OCI-M1 (cell line): ENCODE measurements at regions not wholly inside any gene's neighbourhood (a gene's known extent, or its start where the extent isn't known, plus 50 kb on each side); places are given as distances from the start of the nearest gene placed in this dataset.

Source experiments
- DNase-seq: peaks from one replicate; lab custom pipeline; 2025; lab: John Stamatoyannopoulos, UW

DNA sequence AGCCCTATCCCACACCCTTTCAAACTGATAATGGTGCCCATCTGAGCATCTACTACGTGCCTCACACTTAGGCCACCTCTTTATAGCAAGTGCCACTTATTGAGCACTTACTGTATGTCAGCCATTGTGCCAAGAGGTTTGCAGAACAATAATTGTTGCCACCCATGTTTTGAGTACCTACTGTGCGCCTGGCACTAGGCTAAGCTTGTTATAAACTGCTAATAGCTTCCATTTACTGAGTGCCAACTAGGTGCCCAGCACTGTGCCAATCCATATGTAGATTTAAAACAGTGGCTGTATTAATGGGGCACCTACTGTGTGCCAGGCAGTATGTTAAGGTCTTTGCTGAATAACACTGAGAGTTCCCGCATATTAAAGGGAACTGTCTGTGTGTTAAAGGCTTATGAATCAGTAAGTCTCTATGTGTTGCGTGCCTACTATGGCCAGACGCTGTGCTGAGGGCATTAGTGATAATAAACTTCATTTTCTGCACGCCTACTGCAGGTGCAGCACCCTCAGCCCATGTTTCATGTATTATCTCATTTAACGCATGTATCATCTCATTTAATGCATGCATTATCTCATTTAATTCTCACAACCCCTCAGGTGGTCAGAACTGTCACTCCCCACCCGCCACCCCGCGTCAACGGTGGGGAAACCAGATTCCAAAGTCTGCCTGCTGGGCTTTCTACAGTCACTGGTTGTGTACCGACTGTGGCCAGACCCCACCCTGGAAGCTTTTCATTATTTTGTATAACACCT lies 105.0 kb downstream of the PTPRS start:
- no peak for DNase-seq

- no peak for DNase-seq
Observed at GRCh38 chr19:5234412-5234811, 106.2 kb downstream of the PTPRS start.

DNA sequence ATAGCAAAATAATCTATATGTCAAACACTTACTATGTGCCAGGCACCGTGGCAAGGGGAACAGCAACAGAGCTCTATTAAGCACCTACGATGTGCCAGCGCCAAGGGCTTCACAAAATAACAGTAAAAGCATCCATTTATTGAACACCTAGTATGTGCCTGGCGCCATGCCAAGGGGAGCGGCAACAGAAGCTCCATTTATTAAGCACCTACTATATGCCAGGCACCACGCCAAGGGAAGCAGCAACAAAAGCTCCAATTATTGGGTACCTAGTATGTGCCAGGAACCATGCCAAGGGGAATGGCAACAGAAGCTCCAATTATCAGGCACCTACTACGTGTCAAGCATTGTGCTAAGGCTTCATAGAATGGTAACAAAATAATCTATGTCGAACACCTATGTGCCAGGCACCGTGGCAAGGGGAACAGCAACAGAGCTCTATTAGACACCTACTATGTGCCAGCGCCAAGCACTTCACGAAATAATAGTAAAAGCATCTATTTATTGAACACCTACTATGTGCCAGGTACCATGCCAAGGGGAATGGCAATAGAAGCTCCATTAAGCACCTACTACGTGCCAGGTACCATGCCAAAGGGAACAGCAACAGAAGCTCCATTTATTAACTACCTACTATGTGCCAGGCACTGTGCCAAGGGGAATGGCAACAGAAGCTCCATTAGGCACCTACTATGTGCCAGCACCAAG lies 107.7 kb downstream of the PTPRS start:
- no peak for DNase-seq

DNA sequence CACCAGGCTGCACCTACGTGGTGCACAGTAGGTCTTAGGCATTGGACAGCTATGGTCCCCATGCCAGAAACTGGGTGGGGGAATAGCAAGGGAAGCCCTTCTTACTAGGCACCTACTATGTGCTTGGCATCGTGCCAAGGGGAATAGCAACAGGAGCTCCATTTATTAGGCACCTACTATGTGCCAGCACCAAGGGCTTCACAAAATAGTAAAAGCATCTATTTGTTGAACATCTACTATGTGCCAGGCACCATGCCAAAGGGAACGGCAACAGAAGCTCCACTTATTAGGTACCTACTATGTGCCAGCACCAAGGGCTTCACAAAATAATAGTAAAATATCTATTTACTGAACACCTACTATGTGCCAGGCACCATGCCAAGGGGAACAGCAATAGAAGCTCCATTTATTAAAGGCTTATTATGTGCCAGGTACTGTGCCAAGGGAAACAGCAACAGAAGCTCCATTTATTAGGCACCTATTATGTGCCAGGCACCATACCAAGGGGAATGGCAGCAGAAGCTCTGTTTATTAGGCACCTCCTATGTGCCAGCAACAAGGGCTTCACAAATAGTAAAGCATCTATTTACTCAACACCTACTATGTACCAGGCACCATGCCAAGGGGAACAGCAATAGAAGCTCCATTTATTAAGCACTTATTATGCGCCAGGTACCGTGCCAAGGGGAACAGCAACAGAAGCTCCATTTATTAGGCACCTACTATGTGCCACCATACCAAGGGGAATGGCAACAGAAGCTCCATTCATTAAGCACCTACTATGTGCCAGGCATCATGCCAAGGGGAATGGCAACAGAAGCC lies 108.5 kb downstream of the PTPRS start:
- no peak for DNase-seq

DNA sequence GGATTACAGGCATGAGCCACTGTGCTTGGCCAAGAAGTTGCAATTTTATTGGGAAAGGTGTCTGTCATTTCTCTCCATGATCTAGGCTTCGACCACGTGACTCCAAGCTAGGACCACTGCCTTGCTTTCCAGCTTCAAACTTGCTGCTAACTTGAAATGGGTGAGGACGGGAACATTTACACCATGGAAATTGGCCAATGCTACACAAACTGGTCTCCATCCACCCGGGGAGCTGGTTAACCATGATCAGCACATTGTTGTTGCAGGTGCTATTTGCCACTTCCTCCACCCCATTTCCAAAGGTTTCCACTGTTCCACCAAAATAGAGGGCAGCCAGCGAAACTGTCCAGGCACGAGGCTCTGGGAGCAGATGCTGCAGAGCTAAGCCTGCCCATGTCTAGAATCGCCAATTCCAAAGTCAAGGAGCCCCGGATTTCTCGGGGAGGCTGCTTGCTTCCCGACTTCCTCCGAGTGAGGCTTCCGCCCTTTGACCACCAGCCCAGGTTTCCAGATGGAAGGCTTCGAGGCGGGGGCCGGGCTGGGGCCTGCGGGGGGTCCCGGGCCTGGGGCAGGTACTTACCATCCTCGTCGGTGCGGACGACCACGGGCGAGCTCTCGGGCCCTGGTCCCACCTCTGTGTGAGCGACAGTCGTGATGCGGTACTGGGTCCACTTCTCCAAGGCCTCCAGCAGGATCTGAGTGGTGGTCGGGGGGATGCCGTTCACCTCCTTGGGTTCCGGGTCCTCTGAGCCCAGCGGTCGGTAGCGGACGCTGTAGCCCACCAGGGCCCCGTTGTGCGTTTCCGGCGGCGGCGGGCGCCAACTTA lies 109.7 kb downstream of the PTPRS start:
- DNase-seq: no peak

DNA sequence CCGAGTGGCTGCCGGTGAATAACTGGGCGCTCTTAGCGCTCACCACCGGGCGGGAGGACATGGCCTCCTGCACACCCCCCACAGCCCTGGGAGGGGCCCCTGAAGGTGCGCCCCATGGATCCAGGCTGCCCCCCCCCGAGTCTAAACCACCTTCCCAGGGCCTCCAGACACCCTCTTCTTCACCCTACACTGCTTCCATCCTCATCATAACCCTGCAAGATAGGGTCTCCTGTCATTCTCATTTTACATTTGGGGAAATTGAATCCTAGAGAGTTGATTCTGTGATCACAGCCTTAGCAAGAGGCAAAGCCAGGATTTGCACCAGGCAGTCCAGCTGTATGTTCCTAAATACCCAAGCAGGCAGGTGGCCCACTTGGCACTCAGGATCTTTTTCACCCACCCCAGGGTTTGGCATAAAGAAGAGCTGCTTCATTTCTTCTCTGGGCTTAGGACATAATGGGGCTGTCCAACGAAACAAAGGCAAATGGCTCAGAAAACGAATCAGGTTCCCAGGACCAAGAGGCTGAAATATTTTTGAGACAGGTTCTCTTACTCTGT lies 110.8 kb downstream of the PTPRS start:
- DNase-seq: no peak

- DNase-seq: no peak
Observed at GRCh38 chr19:5228932-5229777, 111.5 kb downstream of the PTPRS start.

GRCh38 chr19:5228490-5228889 lies 112.1 kb downstream of the PTPRS start:
- DNase-seq: no peak

DNA sequence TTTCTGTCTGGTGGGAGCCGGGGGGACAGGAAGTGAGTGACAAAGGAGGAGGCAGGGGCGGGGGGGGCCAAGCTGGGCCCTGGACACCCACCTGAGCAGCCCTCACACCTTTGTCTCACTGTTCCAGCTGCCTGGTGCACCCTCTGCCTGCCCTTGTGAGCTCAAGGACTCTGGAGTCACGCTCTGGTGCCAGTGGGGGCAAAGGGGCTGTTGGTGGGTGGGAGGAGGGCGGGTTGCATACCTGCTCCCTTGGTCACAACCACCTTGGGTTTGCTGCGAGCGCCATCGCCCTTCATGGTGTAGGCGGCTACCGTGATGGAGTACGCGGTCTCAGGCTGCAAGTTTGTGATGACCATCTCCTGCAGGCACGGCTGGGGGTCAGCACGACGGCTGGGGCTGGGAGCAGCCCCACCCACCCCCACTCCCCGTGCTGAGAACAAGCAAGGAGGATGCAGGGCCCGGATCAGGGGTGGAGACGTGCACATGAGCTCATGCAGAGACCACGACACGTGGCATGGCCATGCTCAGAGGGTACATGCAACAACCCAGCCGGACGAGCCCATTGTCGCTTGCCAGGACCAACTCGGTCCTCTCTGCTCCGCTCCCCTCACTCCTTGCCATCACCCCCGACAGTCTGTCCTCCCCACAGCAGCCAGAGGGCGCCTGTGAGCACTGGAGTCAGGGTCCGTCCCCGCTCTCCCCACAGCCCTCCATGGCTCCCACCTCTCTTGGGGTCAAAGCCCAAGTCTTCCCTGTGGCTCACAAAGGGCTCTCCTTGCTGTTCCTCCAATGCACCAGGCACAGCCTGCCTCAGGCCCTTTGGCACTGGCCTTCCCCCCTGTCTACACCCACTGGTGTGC lies 114.9 kb downstream of the PTPRS start:
- DNase-seq: no peak

DNA sequence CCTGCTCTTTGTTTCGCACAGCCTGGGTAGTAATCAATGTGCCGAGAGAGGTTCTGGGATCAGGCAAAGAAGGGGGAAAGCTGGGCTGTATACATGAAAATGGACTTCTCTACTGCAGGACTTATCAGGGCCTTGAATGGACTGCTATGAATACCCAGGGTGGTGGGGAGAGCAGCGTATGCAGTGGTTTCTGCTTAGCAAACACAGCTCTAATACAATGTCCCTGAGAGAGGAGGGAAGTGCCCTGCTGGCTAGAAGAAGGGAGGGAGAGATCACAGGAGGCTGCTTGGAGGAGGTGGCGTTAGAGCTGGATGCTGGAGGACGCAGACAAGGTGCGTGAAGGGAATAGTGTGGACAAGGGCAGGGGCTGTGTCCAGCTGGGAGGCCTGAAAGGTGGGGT lies 116.1 kb downstream of the PTPRS start:
- DNase-seq: no peak

- DNase-seq: no peak
Observed at GRCh38 chr19:5222821-5223321, 117.7 kb downstream of the PTPRS start.

DNA sequence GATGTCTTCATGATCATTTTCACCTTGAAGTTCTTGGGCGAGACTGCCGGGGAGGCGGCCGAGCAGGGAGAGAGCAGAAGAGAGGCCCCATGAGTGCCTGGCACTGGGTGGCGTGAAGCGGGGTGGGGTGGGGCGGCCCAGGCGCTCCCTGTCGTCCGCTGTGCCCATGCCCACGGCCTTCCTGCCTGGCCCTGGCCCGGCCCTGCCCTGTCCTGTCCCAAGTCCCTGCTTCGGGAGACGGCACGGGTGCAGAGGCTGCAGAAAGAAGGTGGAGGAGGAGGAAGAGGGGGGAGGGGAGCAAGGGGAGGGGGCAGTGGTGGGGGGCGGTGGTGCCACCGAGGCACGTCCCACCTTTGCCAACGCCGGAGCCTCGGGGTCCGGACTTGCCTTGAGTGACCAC lies 118.4 kb downstream of the PTPRS start:
- no peak for DNase-seq

DNA sequence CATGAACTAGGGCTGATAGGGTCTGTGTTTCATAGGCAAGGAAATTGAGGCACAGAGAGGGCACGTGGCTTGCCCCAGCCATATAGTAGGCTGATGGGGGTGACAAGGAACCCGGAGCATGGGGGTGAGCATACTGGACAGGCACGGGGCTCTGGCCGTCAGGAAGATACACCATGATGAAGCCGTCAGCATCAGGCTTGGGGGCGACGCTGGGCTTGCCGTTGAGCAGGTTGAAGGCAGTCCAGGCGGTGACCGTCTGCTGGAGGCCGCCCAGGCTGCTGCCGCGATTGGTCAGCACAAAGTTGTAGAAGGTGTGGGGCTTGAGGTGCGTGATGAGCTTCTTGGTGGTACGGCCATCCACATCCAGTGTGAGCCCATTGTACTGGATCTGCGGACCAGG lies 119.7 kb downstream of the PTPRS start:
- DNase-seq: no peak

DNA sequence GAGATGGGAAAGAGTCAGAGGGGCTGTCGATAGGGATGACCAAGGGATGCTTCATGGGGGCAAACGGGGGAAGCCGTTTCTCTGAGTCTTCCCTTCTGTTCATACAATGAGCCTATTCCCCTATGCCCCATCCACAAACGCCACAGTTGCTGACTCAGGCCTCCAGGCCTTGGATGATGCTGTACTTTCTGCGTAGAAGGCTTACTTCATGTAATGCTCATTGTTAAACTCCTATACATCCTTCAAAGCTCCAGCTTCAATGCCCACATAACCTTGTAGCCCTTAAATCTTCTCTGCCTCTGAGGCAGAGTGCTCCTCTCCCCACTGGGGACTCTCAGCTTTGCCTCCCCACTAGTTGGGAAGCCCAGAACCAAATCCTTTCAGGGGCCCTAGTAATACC lies 120.3 kb downstream of the PTPRS start:
- no peak for DNase-seq

- no peak for DNase-seq
Observed at GRCh38 chr19:5219551-5220304, 120.9 kb downstream of the PTPRS start.

- no peak for DNase-seq
Observed at GRCh38 chr19:5218963-5219530, 121.6 kb downstream of the PTPRS start.

DNA sequence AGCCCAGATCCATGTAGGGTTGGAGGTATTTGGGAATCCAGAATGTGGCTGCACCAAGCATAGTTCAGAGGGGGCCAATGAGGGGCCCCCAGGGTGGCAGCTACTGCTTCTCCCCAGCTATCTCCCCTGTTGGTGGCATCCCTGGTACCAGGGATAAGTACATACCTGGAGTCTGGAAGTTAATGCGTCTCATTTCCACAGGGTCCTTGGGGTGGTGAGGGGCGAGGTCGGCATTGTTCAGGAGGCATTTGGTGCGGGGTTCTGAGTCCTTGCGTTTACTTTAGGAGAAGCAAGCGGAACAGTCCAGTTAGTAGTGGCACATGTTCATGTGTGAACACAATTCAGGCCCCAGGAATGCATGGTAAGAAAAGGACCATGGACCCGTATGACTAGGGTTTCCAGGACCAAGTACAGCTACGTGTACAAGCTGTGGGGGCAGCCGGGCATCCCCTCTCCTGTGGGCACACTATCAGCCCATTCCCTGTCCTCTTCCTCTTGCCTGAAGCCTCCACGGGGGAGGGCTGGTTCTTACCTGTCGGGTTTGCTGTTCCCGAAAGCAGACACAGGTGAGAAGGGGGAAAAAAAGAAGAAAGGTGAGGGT lies 122.3 kb downstream of the PTPRS start:
- DNase-seq: no peak

- DNase-seq: no peak
Observed at GRCh38 chr19:5217171-5217570, 123.4 kb downstream of the PTPRS start.
